Retinal pigment epithelial cell (primary cell): ENCODE measurements at regions not wholly inside any gene's neighbourhood (a gene's known extent, or its start where the extent isn't known, plus 50 kb on each side); places are given as distances from the start of the nearest gene placed in this dataset.

Experiments
- DNase-seq: peaks from one replicate; pipeline ENCODE4 v3.0.0-alpha.2; 2010; ENCODE audit warnings: low read depth
- H3K4me3 ChIP-seq: 2 replicates; pipeline ENCODE4 v1.5.1; 2011; ENCODE audit warnings: mild to moderate bottlenecking, low read length, control low read depth, moderate library complexity
- CTCF ChIP-seq: conservative IDR thresholded peaks from 2 replicates; pipeline ENCODE4 v1.5.1; 2011; ENCODE audit warnings: low read depth, low read length, control low read depth, inconsistent platforms

GRCh38 chr11:70527046-70527395 is 128.7 kb downstream of the CTTN start:
- no peak for DNase-seq
- H3K4me3 ChIP-seq, result no peak overlapping the region
- TF ChIP-seq CTCF, result no peak

DNA sequence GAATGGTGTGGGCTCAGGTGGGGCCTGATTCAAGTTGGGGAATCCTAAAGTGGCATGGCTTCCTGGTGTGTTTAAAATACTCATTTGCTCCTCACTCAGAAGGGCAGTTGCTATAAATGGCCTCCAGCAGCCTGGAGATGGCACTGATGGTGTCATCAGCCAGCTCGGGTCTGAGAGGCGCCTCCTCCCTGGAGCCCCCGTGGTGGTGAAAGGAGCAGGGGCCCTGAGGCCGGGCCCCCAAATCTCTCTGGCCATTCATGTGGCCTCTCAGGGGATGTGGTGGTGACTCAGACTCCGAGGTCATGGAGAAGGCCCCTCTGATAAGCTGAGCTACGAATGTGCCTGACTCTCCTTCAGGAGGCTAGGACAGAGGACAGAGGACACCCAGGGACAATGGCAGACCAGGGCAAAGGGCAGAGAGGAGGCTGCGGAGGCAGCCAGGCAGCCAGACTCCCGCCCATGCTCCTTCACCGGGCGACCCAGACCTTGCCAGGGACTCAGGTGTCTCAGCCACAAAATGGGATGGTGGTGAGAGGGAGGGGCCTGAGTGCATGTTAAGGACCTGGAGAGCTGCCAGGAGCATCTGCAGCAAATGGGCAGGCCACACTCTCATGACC is 129.2 kb downstream of the CTTN start:
- H3K4me3 ChIP-seq, result no peak overlapping the region
- TF ChIP-seq CTCF, result no peak

GRCh38 chr11:70528046-70528793 is 129.9 kb downstream of the CTTN start:
- no peak for DNase-seq
- no peak overlapping the region for H3K4me3 ChIP-seq
- TF ChIP-seq CTCF, result no peak

More for the DNA sequence above, 129.2 kb downstream of the CTTN start:
- DNase-seq, result no peak

DNA sequence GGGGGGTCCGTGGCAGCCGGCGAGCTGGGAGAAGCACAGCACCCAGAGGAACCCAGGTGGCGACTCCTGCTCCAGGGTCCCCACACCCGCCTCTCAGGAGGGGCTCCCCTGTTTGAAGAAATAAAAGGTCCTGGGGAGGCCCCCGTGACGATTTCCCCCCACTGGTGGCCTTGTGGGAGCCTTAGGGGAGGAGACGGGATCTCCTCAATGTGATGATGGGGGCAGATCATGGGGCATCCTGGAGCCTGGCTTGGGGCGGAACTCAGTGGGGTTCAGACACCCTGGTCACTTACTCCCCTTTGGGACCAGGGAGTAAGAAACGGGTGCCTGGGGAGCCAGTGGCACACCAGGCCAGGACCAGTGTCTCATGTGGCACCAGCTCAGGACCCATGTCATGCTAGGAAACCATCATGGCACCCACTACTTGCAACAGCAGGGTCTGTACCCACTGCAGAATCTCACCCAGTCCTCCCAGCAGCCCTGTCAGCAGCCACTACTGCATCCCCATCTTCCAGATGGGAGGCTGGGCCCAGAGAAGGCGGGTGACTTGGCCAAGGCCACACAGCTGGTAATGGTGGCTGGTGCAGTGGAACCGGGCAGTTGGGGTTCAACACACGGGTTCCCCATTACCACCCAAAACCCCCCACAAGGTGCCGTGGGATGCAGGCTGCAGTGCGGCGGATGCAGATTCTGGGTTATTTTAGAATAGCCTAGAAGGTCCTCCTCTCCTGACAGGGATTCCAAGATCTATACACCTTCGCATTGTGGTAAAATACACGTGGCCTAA is 130.7 kb downstream of the CTTN start:
- no peak overlapping the region for H3K4me3 ChIP-seq
- no peak for DNase-seq
- no peak for TF ChIP-seq CTCF

- H3K4me3 ChIP-seq, result no peak overlapping the region
- TF ChIP-seq CTCF, result no peak
- no peak for DNase-seq
Observed at GRCh38 chr11:70530010-70530409, 131.7 kb downstream of the CTTN start.

DNA sequence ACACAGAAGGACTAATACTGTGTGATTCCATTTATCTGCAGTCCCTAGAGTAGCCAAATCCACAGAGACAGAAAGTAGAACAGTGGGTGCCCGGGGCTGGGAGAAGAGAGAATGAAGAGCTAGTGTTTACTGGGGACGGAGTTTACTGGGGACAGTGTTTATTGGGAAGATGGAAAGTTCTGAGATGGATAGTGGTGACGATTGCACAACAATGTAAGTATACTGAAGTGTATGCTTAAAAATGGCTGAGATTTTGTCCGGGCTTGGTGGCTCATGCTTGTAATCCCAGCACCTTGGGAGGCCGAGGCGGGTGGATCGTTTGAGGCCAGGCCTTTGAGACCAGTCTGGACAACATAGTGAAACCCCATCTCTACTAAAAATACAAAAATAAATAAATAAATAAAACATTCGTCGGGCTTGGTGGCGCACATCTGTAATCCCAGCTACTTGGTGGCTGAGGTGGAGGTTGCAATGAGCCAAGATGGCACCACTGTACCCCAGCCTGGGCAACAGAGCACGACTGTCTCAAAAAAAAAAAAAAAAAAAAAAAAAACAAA is 132.4 kb downstream of the CTTN start:
- no peak overlapping the region for H3K4me3 ChIP-seq
- DNase-seq, result no peak
- no peak for TF ChIP-seq CTCF
